Keratinocyte (primary cell): ENCODE measurements at regions not wholly inside any gene's neighbourhood (a gene's known extent, or its start where the extent isn't known, plus 50 kb on each side); places are given as distances from the start of the nearest gene placed in this dataset.

Source experiments
- DNase-seq: peaks from one replicate; pipeline ENCODE4 v3.0.0-alpha.2; 2011; ENCODE audit warnings: low read depth, missing footprints, low spot score
- FAIRE-seq: peaks from 2 replicates; lab custom pipeline; 2011; peaks lifted over from hg19 to GRCh38; lab: Jason Lieb, UNC
- H2AFZ ChIP-seq: 2 replicates; pipeline ENCODE4 v1.6.0; 2012; ENCODE audit warnings: low read length, control low read depth, inconsistent platforms; ENCODE audit not compliant: control insufficient read depth
- H3K27ac ChIP-seq: 2 replicates; pipeline ENCODE4 v1.5.1; 2011; ENCODE audit warnings: low read length; ENCODE audit not compliant: control insufficient read depth, insufficient read depth
- H3K27me3 ChIP-seq: 3 replicates; pipeline ENCODE4 v1.6.0; 2011; ENCODE audit warnings: low read length; ENCODE audit not compliant: control insufficient read depth, insufficient read depth; ENCODE audit errors: extremely low read depth
- H3K36me3 ChIP-seq, 2 experiments: 2 replicates in 1 of 2; 3 replicates in 1 of 2; pipeline ENCODE4 v1.5.1; 2011; ENCODE audit warnings: low read length in 2 of 2, mild to moderate bottlenecking in 1 of 2; ENCODE audit not compliant: control insufficient read depth in 2 of 2, insufficient read depth in 2 of 2; ENCODE audit errors: extremely low read depth in 1 of 2
- H3K4me1 ChIP-seq: 3 replicates; pipeline ENCODE4 v1.5.1; 2011; ENCODE audit warnings: low read length; ENCODE audit not compliant: control insufficient read depth, insufficient read depth; ENCODE audit errors: extremely low read depth
- H3K4me2 ChIP-seq: 3 replicates; pipeline ENCODE4 v1.6.0; 2011; ENCODE audit warnings: low read depth, low read length; ENCODE audit not compliant: control insufficient read depth, insufficient read depth; ENCODE audit errors: extremely low read depth
- H3K4me3 ChIP-seq, 3 experiments: fragments of 200-600 bp in 1 of 3; sonication (generic) in 1 of 3; 2 replicates in 2 of 3; 3 replicates in 1 of 3; pipeline ENCODE4 v1.5.1; 2011 to 2016; ENCODE audit warnings: low read length in 3 of 3, mild to moderate bottlenecking in 3 of 3, control low read depth in 2 of 3, inconsistent platforms in 1 of 3, low read depth in 1 of 3, mixed read lengths in 1 of 3, mixed run types in 1 of 3, moderate library complexity in 1 of 3; ENCODE audit not compliant: control insufficient read depth in 2 of 3, insufficient read depth in 2 of 3; ENCODE audit errors: extremely low read depth in 1 of 3
- H3K79me2 ChIP-seq: 2 replicates; pipeline ENCODE4 v1.6.0; 2012; ENCODE audit warnings: low read length; ENCODE audit not compliant: control insufficient read depth, insufficient read depth
- H3K9ac ChIP-seq: 3 replicates; pipeline ENCODE4 v1.6.0; 2011; ENCODE audit warnings: low read length; ENCODE audit not compliant: control insufficient read depth, insufficient read depth; ENCODE audit errors: extremely low read depth
- H3K9me1 ChIP-seq: 3 replicates; pipeline ENCODE4 v1.6.0; 2011; ENCODE audit warnings: low read length; ENCODE audit not compliant: control insufficient read depth, insufficient read depth; ENCODE audit errors: extremely low read depth
- H3K9me3 ChIP-seq: 2 replicates; pipeline ENCODE4 v1.5.1; 2012; ENCODE audit warnings: low read depth, low read length; ENCODE audit not compliant: control insufficient read depth
- H4K20me1 ChIP-seq: 3 replicates; pipeline ENCODE4 v1.6.0; 2011; ENCODE audit warnings: low read length; ENCODE audit not compliant: control insufficient read depth, insufficient read depth; ENCODE audit errors: extremely low read depth
- EZH2 ChIP-seq: IDR thresholded peaks from one replicate; pipeline ENCODE4 v1.6.1; 2012; ENCODE audit warnings: inconsistent platforms, mild to moderate bottlenecking, low read length, moderate library complexity
- dilution Hi-C: fragments of 300-500 bp; cut with MboI; formaldehyde crosslinking; loops from one replicate; pipeline ENCODE4 v1.7.0; 2020; ENCODE audit warnings: low sequenced_read_pairs; ENCODE audit not compliant: extremely low pct_ligation_motif_present
- TF ChIP-seq, protein P1 (sequence below), 3 experiments: IDR thresholded peaks in 1 of 3; conservative IDR thresholded peaks in 1 of 3; optimal IDR thresholded peaks in 1 of 3; 2 replicates in 2 of 3; 3 replicates in 1 of 3; pipeline versions ENCODE3 to v1.5.1; 2011; ENCODE audit warnings: low read length in 3 of 3, mild to moderate bottlenecking in 3 of 3, moderate library complexity in 2 of 3, control low read depth in 1 of 3, inconsistent platforms in 1 of 3; ENCODE audit not compliant: insufficient read depth in 2 of 3; ENCODE audit errors: extremely low read depth in 1 of 3

DNA sequence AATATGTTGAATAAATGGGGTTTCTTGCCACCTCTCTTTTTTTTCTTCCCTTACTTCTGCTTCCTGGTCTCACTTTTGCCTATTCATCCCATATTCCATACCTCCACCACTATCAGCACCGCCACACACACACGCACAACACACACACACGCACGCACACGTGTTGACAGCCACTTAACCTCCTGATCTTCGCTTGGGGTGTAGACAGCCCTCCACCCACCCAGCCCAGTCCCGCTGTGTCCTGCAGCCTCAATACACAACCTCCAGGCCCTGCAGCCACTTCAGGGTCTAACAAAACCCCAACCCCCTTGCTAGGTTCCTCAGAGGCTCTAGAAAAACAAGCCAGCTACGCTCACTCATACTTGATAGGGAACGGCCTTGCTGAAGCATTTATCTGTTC lies 72.3 kb downstream of the LINC00237 start:
- no peak for TF ChIP-seq EZH2
- TF ChIP-seq, protein P1, sequence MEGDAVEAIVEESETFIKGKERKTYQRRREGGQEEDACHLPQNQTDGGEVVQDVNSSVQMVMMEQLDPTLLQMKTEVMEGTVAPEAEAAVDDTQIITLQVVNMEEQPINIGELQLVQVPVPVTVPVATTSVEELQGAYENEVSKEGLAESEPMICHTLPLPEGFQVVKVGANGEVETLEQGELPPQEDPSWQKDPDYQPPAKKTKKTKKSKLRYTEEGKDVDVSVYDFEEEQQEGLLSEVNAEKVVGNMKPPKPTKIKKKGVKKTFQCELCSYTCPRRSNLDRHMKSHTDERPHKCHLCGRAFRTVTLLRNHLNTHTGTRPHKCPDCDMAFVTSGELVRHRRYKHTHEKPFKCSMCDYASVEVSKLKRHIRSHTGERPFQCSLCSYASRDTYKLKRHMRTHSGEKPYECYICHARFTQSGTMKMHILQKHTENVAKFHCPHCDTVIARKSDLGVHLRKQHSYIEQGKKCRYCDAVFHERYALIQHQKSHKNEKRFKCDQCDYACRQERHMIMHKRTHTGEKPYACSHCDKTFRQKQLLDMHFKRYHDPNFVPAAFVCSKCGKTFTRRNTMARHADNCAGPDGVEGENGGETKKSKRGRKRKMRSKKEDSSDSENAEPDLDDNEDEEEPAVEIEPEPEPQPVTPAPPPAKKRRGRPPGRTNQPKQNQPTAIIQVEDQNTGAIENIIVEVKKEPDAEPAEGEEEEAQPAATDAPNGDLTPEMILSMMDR (optimal IDR thresholded peaks at IDR 0.05 in 1 of 3, IDR thresholded peaks at IDR 0.05 in 1 of 3, conservative IDR thresholded peaks at IDR 0.05 in 1 of 3; ENCODE audit: extremely low read depth in 1 of 3, insufficient read depth in 2 of 3, low read length in 3 of 3): no peak
- H3K4me3 ChIP-seq: no peak overlapping the region

DNA sequence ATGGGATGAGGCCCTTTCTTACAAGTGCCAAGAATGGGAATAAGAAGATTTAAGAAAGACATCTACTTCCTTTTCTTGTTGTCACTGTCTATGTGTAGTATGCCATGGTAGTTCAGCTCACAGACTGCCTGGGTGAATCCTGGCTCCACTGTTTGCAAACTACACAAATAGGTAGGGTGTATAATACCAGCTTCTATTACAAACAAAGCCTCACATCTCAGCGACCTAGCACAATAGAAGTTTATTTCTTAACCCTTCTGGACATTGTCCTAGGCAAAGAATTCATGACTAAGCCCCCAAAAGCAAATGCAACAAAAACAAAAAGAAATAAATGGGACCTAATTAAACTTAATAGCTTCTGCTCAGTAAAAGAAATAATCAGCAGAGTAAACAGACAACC lies 74.5 kb downstream of the LINC00237 start:
- H2AFZ ChIP-seq: no peak overlapping the region
- TF ChIP-seq, protein P1 (optimal IDR thresholded peaks at IDR 0.05 in 1 of 3, IDR thresholded peaks at IDR 0.05 in 1 of 3, conservative IDR thresholded peaks at IDR 0.05 in 1 of 3; ENCODE audit: extremely low read depth in 1 of 3, insufficient read depth in 2 of 3, low read length in 3 of 3): no peak
- TF ChIP-seq EZH2: no peak
- no peak for FAIRE-seq

More for the DNA sequence above, 72.3 kb downstream of the LINC00237 start:
- Histone ChIP-seq H3K79me2 (no peaks in the 10 kb centered on the region), H3K36me3 (no peaks in the 10 kb centered on the region), H4K20me1 (no peaks in the 10 kb centered on the region), H3K9ac (no peak overlapping the region), H3K9me3 (no peaks in the 10 kb centered on the region), H3K27ac (no peak overlapping the region), H2AFZ (no peak overlapping the region), H3K9me1 (no peaks in the 10 kb centered on the region), H3K27me3 (no peaks in the 10 kb centered on the region), H3K4me1 (no peaks in the 10 kb centered on the region), H3K4me2 (no peak overlapping the region)
- DNase-seq (no peak), FAIRE-seq (no peak)
- dilution Hi-C loops: no loop called here

More for the DNA sequence above, 74.5 kb downstream of the LINC00237 start:
- Histone ChIP-seq H3K27ac (no peak overlapping the region), H3K9me3 (no peaks in the 10 kb centered on the region), H3K79me2 (no peaks in the 10 kb centered on the region), H3K4me2 (no peak overlapping the region), H3K36me3 (no peaks in the 10 kb centered on the region), H3K4me3 (no peak overlapping the region), H3K4me1 (no peaks in the 10 kb centered on the region), H4K20me1 (no peaks in the 10 kb centered on the region), H3K9ac (no peak overlapping the region), H3K27me3 (no peaks in the 10 kb centered on the region), H3K9me1 (no peaks in the 10 kb centered on the region)
- dilution Hi-C loops: no loop called here
- DNase-seq: no peak
